ENCODE measurements at regions not wholly inside any gene's neighbourhood (a gene's known extent, or its start where the extent isn't known, plus 50 kb on each side); places are given as distances from the start of the nearest gene placed in this dataset.
"Not testable (repeated sequence)": the region's sequence is repeated elsewhere in the genome, so short reads cannot be mapped to it uniquely, and the experiment has no call there.

DNA sequence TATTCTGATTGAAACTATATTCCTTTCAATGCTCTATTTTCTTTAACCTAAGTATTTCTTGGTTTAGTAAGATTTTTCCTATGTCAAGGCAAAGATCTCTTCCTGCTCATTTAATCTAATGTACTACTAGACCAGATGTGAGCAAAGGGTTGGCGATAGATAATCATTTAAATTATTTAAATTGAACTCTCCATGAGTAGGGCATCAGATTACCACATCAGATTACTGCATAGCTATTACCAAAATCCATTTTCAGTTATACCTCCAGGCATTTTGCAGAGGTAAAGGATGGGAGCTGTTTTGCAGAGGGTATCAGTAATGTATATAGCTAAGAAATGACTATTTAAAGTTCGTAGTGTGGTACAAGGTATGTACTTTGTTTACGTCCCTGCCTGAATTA lies 607.9 kb downstream of the PTPRC start:
- no peak for TF ChIP-seq POLR2A (IDR thresholded peaks at IDR 0.05)
- TF ChIP-seq, protein P1, sequence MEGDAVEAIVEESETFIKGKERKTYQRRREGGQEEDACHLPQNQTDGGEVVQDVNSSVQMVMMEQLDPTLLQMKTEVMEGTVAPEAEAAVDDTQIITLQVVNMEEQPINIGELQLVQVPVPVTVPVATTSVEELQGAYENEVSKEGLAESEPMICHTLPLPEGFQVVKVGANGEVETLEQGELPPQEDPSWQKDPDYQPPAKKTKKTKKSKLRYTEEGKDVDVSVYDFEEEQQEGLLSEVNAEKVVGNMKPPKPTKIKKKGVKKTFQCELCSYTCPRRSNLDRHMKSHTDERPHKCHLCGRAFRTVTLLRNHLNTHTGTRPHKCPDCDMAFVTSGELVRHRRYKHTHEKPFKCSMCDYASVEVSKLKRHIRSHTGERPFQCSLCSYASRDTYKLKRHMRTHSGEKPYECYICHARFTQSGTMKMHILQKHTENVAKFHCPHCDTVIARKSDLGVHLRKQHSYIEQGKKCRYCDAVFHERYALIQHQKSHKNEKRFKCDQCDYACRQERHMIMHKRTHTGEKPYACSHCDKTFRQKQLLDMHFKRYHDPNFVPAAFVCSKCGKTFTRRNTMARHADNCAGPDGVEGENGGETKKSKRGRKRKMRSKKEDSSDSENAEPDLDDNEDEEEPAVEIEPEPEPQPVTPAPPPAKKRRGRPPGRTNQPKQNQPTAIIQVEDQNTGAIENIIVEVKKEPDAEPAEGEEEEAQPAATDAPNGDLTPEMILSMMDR (IDR thresholded peaks at IDR 0.05 in 4 of 5, conservative IDR thresholded peaks at IDR 0.05 in 1 of 5) = no peak
- DNase-seq (no peak), ATAC-seq (no peak)
- no peaks in the 10 kb centered on the region for H3K4me1 ChIP-seq
- no peaks in the 10 kb centered on the region for H3K27me3 ChIP-seq
- no peak overlapping the region for H3K27ac ChIP-seq
- no peaks in the 10 kb centered on the region for H3K9me3 ChIP-seq
- intact Hi-C loops (cut with DNase I; ENCODE audit: low total_unique reads) (no loop called here), in situ Hi-C loops (cut with MboI; ENCODE audit: low sequenced_read_pairs in 4 of 4) (no loop called here)
- H3K36me3 ChIP-seq = no peaks in the 10 kb centered on the region
- H3K4me3 ChIP-seq = no peak overlapping the region

DNA sequence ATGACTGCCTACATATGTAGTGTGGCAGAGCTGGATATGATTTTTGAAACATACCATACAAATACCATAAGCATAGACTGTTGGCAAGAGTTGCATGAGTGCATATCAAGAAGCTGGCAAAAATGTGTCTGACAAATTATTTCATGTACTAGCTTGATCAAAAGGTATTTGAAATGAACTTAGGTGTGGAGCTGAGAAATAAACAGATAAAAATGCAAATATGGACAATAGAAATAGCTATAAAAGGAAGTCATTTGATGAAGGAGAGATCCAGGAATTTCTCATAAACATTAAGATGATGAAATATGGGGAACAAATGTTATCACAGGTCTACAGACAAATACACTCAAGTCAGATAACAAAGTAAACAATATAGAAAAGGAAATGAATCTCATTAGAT lies 609.1 kb downstream of the PTPRC start:
- in situ Hi-C loops (cut with MboI; ENCODE audit: low sequenced_read_pairs in 4 of 4) = no loop called here

DNA sequence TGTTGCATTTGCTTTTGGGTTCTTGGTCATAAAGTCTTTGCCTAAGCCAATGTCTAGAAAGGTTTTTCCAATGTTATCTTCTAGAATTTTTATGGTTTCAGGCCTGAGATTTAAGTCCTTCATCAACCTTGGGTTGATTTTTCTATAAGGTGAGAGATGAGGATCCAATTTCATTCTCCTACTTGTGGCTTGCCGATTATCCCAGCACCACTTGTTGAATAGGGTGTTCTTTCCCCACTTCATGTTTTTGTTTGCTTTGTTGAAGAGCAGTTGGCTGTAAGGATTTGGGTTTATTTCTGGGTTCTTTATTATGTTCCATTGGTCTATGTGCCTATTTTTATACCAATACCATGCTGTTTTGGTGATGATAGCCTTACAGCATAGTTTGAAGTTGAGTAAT lies 615.2 kb downstream of the PTPRC start:
- H3K36me3 ChIP-seq; H3K4me3 ChIP-seq; DNase-seq; ATAC-seq; H3K27me3 ChIP-seq; H3K4me1 ChIP-seq; H3K27ac ChIP-seq; in situ Hi-C loops (cut with MboI; ENCODE audit: low sequenced_read_pairs in 4 of 4); H3K9me3 ChIP-seq; intact Hi-C loops (cut with DNase I; ENCODE audit: low total_unique reads): not testable (repeated sequence)

More for the DNA sequence above, 609.1 kb downstream of the PTPRC start:
- no peaks in the 10 kb centered on the region for H3K36me3 ChIP-seq
- no peaks in the 10 kb centered on the region for H3K4me1 ChIP-seq
- H3K27ac ChIP-seq = no peak overlapping the region
- DNase-seq (no peak), ATAC-seq (no peak)
- H3K27me3 ChIP-seq = no peaks in the 10 kb centered on the region
- H3K4me3 ChIP-seq = no peak overlapping the region
- TF ChIP-seq, protein P1 (IDR thresholded peaks at IDR 0.05 in 4 of 5, conservative IDR thresholded peaks at IDR 0.05 in 1 of 5) = no peak
- no peak for TF ChIP-seq POLR2A (IDR thresholded peaks at IDR 0.05)
- intact Hi-C loops (cut with DNase I; ENCODE audit: low total_unique reads) = no loop called here
- no peaks in the 10 kb centered on the region for H3K9me3 ChIP-seq

DNA sequence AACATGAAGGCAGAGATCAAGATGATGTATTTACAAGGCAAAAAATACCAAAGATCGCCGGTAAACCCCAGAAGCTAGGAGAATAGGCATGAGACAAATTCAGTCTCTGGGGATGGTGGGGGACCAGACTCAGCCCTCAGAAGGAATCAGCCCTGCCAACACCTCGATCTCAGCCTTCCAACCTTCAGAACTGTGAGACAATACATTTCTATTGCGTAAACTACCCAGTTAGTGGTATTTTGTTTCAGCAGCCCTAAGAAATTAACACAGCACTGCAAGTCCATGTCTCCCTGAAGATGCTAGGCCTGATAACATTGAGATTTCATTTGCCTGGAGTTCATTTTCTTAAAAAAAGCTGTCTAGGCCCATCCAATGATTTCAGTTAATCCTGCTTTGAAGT lies 622.5 kb downstream of the PTPRC start:
- in situ Hi-C loops (cut with MboI; ENCODE audit: low sequenced_read_pairs in 4 of 4) = no loop called here
- DNase-seq = no peak

DNA sequence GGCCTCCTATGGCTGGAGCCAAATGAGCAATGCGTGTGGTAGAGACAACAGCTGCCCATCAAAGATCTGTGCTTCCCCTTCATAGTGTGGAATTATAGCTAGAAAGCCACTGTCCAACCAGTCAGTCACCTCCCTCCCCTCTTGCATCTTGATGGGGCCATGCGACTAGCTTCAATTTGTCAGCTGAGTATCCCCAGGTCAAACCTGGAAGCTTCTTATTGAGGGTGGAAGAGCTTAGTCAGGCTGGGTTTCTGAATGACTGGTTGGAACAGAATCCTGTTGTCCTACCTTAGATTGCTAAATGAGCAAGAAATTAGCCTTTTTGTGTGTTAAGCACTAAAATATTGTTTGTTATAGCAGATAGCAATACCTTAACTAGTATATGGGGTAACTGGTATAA lies 625.4 kb downstream of the PTPRC start:
- no peak overlapping the region for H3K4me3 ChIP-seq
- ATAC-seq (no peak), DNase-seq (no peak)
- no peaks in the 10 kb centered on the region for H3K27me3 ChIP-seq
- no peaks in the 10 kb centered on the region for H3K9me3 ChIP-seq
- H3K36me3 ChIP-seq = no peaks in the 10 kb centered on the region
- intact Hi-C loops (cut with DNase I; ENCODE audit: low total_unique reads) (no loop called here), in situ Hi-C loops (cut with MboI; ENCODE audit: low sequenced_read_pairs in 4 of 4) (no loop called here)
- no peak overlapping the region for H3K27ac ChIP-seq
- H3K4me1 ChIP-seq = no peaks in the 10 kb centered on the region
- no peak for TF ChIP-seq POLR2A (IDR thresholded peaks at IDR 0.05)

More for the DNA sequence above, 622.5 kb downstream of the PTPRC start:
- Histone ChIP-seq H3K4me3 (no peak overlapping the region), H3K27ac (no peak overlapping the region), H3K4me1 (no peaks in the 10 kb centered on the region), H3K36me3 (no peaks in the 10 kb centered on the region), H3K27me3 (no peaks in the 10 kb centered on the region), H3K9me3 (no peaks in the 10 kb centered on the region)
- intact Hi-C loops (cut with DNase I; ENCODE audit: low total_unique reads) = no loop called here
- ATAC-seq = no peak
- no peak for TF ChIP-seq POLR2A (IDR thresholded peaks at IDR 0.05)
- TF ChIP-seq, protein P1 (IDR thresholded peaks at IDR 0.05 in 4 of 5, conservative IDR thresholded peaks at IDR 0.05 in 1 of 5) = no peak

DNA sequence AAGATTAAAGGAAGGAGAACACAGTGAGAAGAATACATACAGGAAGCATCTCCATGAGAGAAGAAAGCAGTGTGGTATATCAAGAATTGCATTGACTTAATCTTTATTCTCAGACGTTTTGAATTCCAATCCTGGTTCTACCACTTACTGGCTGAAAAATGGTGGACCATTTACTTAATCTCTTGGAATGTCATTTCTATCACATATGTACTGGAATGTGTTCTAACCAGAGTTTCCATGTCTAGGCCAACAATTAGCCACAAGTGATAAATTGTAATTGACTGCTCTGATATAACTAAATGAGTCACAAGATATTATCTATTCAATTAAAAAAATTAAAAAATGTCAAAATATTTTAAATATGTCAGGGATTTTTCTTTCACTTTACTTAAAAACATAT lies 626.1 kb downstream of the PTPRC start:
- H3K36me3 ChIP-seq = no peaks in the 10 kb centered on the region
- H3K4me3 ChIP-seq = no peak overlapping the region
- H3K27ac ChIP-seq = no peak overlapping the region
- TF ChIP-seq, protein P1 (IDR thresholded peaks at IDR 0.05 in 4 of 5, conservative IDR thresholded peaks at IDR 0.05 in 1 of 5) = no peak
- TF ChIP-seq POLR2A (IDR thresholded peaks at IDR 0.05) = no peak
- intact Hi-C loops (cut with DNase I; ENCODE audit: low total_unique reads) (no loop called here), in situ Hi-C loops (cut with MboI; ENCODE audit: low sequenced_read_pairs in 4 of 4) (no loop called here)
- H3K27me3 ChIP-seq = no peaks in the 10 kb centered on the region
- no peak for ATAC-seq
- no peaks in the 10 kb centered on the region for H3K4me1 ChIP-seq
- DNase-seq = no peak
- no peaks in the 10 kb centered on the region for H3K9me3 ChIP-seq

All from gastrocnemius medialis (tissue), 4 donors.